ENCODE measurements at regions not wholly inside any gene's neighbourhood (a gene's known extent, or its start where the extent isn't known, plus 50 kb on each side); places are given as distances from the start of the nearest gene placed in this dataset.

DNA sequence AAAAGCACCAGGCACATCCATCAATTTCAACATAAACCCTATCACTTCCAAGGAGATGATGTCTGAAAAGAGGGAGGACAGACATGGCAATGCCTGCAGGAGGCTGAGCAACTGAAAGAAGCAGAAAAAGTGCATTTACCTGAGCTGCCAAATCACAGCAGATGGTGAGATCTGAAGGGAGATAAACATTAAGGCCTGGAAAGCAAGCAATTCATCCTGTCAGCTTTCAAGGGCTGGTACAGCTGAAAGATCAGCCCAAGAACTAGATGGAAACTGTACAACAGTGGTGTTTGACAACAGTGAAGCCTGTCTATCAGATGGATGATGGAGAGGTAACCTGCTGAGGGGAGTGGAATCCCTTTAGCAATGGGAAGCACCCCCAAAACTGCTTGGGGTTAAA, 433.2 kb upstream of the ZNF608 start:
- TF ChIP-seq, protein P1, sequence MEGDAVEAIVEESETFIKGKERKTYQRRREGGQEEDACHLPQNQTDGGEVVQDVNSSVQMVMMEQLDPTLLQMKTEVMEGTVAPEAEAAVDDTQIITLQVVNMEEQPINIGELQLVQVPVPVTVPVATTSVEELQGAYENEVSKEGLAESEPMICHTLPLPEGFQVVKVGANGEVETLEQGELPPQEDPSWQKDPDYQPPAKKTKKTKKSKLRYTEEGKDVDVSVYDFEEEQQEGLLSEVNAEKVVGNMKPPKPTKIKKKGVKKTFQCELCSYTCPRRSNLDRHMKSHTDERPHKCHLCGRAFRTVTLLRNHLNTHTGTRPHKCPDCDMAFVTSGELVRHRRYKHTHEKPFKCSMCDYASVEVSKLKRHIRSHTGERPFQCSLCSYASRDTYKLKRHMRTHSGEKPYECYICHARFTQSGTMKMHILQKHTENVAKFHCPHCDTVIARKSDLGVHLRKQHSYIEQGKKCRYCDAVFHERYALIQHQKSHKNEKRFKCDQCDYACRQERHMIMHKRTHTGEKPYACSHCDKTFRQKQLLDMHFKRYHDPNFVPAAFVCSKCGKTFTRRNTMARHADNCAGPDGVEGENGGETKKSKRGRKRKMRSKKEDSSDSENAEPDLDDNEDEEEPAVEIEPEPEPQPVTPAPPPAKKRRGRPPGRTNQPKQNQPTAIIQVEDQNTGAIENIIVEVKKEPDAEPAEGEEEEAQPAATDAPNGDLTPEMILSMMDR (conservative IDR thresholded peaks at IDR 0.05; ENCODE audit: low read length): no peak
- no peak for TF ChIP-seq EZH2phosphoT487 (IDR thresholded peaks at IDR 0.05; ENCODE audit: borderline replicate concordance, low read depth, low read length)
